Activated naive CD4-positive, alpha-beta T cell treated with anti-CD3 and anti-CD28 coated beads, Interleukin-2, amount 50 U/mL, for 72 hours (primary cell): ENCODE measurements at regions not wholly inside any gene's neighbourhood (a gene's known extent, or its start where the extent isn't known, plus 50 kb on each side); places are given as distances from the start of the nearest gene placed in this dataset.

Source experiments
- ATAC-seq, 2 donors: fragments of 150-1000 bp; cut with Tn5 transposase; 2 replicates each; pipeline ENCODE4 v1.10.0; 2021; ENCODE audit warnings: mild to moderate bottlenecking in 2 of 2, moderate library complexity in 2 of 2
- DNase-seq, 2 donors: peaks; one replicate each; pipeline ENCODE4 v3.0.0; 2021 to 2022; ENCODE audit warnings: low spot score in 2 of 2
- H3K27ac Mint-ChIP-seq, 2 donors: one replicate each; pipeline ENCODE4 v1.8.0; 2022; ENCODE audit warnings: mild to moderate bottlenecking in 2 of 2, mixed read lengths in 2 of 2
- H3K36me3 Mint-ChIP-seq, 2 donors: one replicate each; pipeline ENCODE4 v1.8.0; 2022; ENCODE audit warnings: mixed read lengths in 2 of 2
- H3K9me3 Mint-ChIP-seq, 2 donors: one replicate each; pipeline ENCODE4 v1.8.0; 2022; ENCODE audit warnings: mixed read lengths in 2 of 2

GRCh38 chr17:34091975-34092374 is 163.1 kb upstream of the CCL2 start:
- Mint-ChIP-seq H3K27ac (no peak overlapping the region), H3K9me3 (peaks cover 0 to 6% of the 10 kb centered on the region in 2 donors), H3K36me3 (peaks cover 0 to 4% of the 10 kb centered on the region in 2 donors)
- DNase-seq (no peak), ATAC-seq (no peak)

GRCh38 chr17:34095106-34095505 is 160.0 kb upstream of the CCL2 start:
- Mint-ChIP-seq H3K36me3 (no peaks in the 10 kb centered on the region), H3K27ac (no peak overlapping the region), H3K9me3 (peaks cover 4 to 10% of the 10 kb centered on the region in 2 donors)
- no peak for DNase-seq
- no peak for ATAC-seq

GRCh38 chr17:34098699-34099098 is 156.4 kb upstream of the CCL2 start:
- no peak for ATAC-seq
- H3K36me3 Mint-ChIP-seq = no peaks in the 10 kb centered on the region

GRCh38 chr17:34099859-34100515 is 155.1 kb upstream of the CCL2 start:
- DNase-seq = no peak
- peaks cover 4 to 10% of the 10 kb centered on the region in 2 donors for H3K9me3 Mint-ChIP-seq
- H3K27ac Mint-ChIP-seq = no peak overlapping the region
- ATAC-seq = no peak
- H3K36me3 Mint-ChIP-seq = no peaks in the 10 kb centered on the region

More at GRCh38 chr17:34098699-34099098, 156.4 kb upstream of the CCL2 start:
- Mint-ChIP-seq H3K9me3 (peaks cover 4 to 10% of the 10 kb centered on the region in 2 donors), H3K27ac (no peak overlapping the region)
- DNase-seq = no peak

GRCh38 chr17:34107019-34107418 is 148.1 kb upstream of the CCL2 start:
- no peak for ATAC-seq
- DNase-seq = no peak
- H3K36me3 Mint-ChIP-seq = no peaks in the 10 kb centered on the region
- no peaks in the 10 kb centered on the region for H3K9me3 Mint-ChIP-seq
- no peak overlapping the region for H3K27ac Mint-ChIP-seq

- no peak for ATAC-seq
- Mint-ChIP-seq H3K36me3 (no peaks in the 10 kb centered on the region), H3K27ac (no peak overlapping the region), H3K9me3 (peaks cover 0 to 2% of the 10 kb centered on the region in 2 donors)
- no peak for DNase-seq
These were observed 144.8 kb upstream of the CCL2 start for GRCh38 chr17:34110315-34110714.

- DNase-seq (no peak), ATAC-seq (no peak)
- H3K9me3 Mint-ChIP-seq = peaks cover 0 to 2% of the 10 kb centered on the region in 2 donors
- H3K36me3 Mint-ChIP-seq = no peaks in the 10 kb centered on the region
- no peak overlapping the region for H3K27ac Mint-ChIP-seq
These were observed 142.0 kb upstream of the CCL2 start for GRCh38 chr17:34113089-34113488.

- ATAC-seq = no peak
- peaks cover 0 to 2% of the 10 kb centered on the region in 2 donors for H3K9me3 Mint-ChIP-seq
- no peaks in the 10 kb centered on the region for H3K36me3 Mint-ChIP-seq
- no peak for DNase-seq
- H3K27ac Mint-ChIP-seq = no peak overlapping the region
These were observed 140.9 kb upstream of the CCL2 start for GRCh38 chr17:34114174-34114573.

GRCh38 chr17:34116306-34116705 is 138.8 kb upstream of the CCL2 start:
- Mint-ChIP-seq H3K36me3 (no peaks in the 10 kb centered on the region), H3K9me3 (peaks cover 0 to 2% of the 10 kb centered on the region in 2 donors)

GRCh38 chr17:34117332-34117731 is 137.8 kb upstream of the CCL2 start:
- H3K9me3 Mint-ChIP-seq = peaks cover 0 to 2% of the 10 kb centered on the region in 2 donors
- H3K27ac Mint-ChIP-seq = no peak overlapping the region
- no peaks in the 10 kb centered on the region for H3K36me3 Mint-ChIP-seq
- no peak for ATAC-seq
- DNase-seq = no peak

More at GRCh38 chr17:34116306-34116705, 138.8 kb upstream of the CCL2 start:
- DNase-seq (no peak), ATAC-seq (no peak)
- H3K27ac Mint-ChIP-seq = no peak overlapping the region

- peaks cover 0 to 2% of the 10 kb centered on the region in 2 donors for H3K9me3 Mint-ChIP-seq
- no peak for ATAC-seq
- no peak overlapping the region for H3K27ac Mint-ChIP-seq
- DNase-seq = no peak
- no peaks in the 10 kb centered on the region for H3K36me3 Mint-ChIP-seq
These were observed 137.3 kb upstream of the CCL2 start for GRCh38 chr17:34117811-34118210.

- Mint-ChIP-seq H3K9me3 (peaks cover 0 to 2% of the 10 kb centered on the region in 2 donors), H3K36me3 (no peaks in the 10 kb centered on the region), H3K27ac (no peak overlapping the region)
- no peak for ATAC-seq
- no peak for DNase-seq
These were observed 136.5 kb upstream of the CCL2 start for GRCh38 chr17:34118564-34118963.

- no peak for DNase-seq
- no peak overlapping the region for H3K27ac Mint-ChIP-seq
- H3K36me3 Mint-ChIP-seq = no peaks in the 10 kb centered on the region
- H3K9me3 Mint-ChIP-seq = no peaks in the 10 kb centered on the region
- ATAC-seq = no peak
These were observed 133.8 kb upstream of the CCL2 start for GRCh38 chr17:34121311-34121710.

- DNase-seq (no peak), ATAC-seq (no peak)
- no peak overlapping the region for H3K27ac Mint-ChIP-seq
- H3K36me3 Mint-ChIP-seq = no peaks in the 10 kb centered on the region
- no peaks in the 10 kb centered on the region for H3K9me3 Mint-ChIP-seq
These were observed 132.6 kb upstream of the CCL2 start for GRCh38 chr17:34122515-34122914.

GRCh38 chr17:34125010-34125409 is 130.1 kb upstream of the CCL2 start:
- no peaks in the 10 kb centered on the region for H3K36me3 Mint-ChIP-seq
- no peak overlapping the region for H3K27ac Mint-ChIP-seq
- H3K9me3 Mint-ChIP-seq = no peaks in the 10 kb centered on the region
- DNase-seq = no peak
- ATAC-seq = no peak

- no peak for ATAC-seq
- Mint-ChIP-seq H3K27ac (no peak overlapping the region), H3K9me3 (no peaks in the 10 kb centered on the region), H3K36me3 (no peaks in the 10 kb centered on the region)
- DNase-seq = no peak
These were observed 129.2 kb upstream of the CCL2 start for GRCh38 chr17:34125921-34126320.

GRCh38 chr17:34126496-34126895 is 128.6 kb upstream of the CCL2 start:
- no peaks in the 10 kb centered on the region for H3K36me3 Mint-ChIP-seq
- ATAC-seq = no peak
- no peak overlapping the region for H3K27ac Mint-ChIP-seq
- no peak for DNase-seq
- no peaks in the 10 kb centered on the region for H3K9me3 Mint-ChIP-seq

- no peaks in the 10 kb centered on the region for H3K9me3 Mint-ChIP-seq
- DNase-seq (no peak), ATAC-seq (no peak)
- H3K36me3 Mint-ChIP-seq = no peaks in the 10 kb centered on the region
- no peak overlapping the region for H3K27ac Mint-ChIP-seq
These were observed 128.1 kb upstream of the CCL2 start for GRCh38 chr17:34126965-34127364.
